DOHH2 (cell line): ENCODE measurements at regions not wholly inside any gene's neighbourhood (a gene's known extent, or its start where the extent isn't known, plus 50 kb on each side); places are given as distances from the start of the nearest gene placed in this dataset.

Experiments used
- H3F3A ChIP-seq: fragments of 200-600 bp; sonication (generic), shearing (Covaris generic); 2 replicates; pipeline ENCODE4 v1.6.0; 2016; ENCODE audit warnings: antibody characterized with exemption, mild to moderate bottlenecking; ENCODE audit not compliant: control insufficient read depth, insufficient read depth
- H3K27ac ChIP-seq: fragments of 200-600 bp; sonication (generic); 2 replicates; pipeline ENCODE4 v1.5.1; 2014; ENCODE audit warnings: low read depth, mild to moderate bottlenecking, low read length, moderate library complexity
- H3K27me3 ChIP-seq: fragments of 200-600 bp; sonication (generic); 2 replicates; pipeline ENCODE4 v1.6.1; 2014; ENCODE audit warnings: mild to moderate bottlenecking, low read length, mixed read lengths; ENCODE audit not compliant: control insufficient read depth
- H3K36me3 ChIP-seq: fragments of 200-600 bp; sonication (generic); 2 replicates; pipeline ENCODE4 v1.6.1; 2014; ENCODE audit warnings: mild to moderate bottlenecking, low read length, moderate library complexity, mixed read lengths; ENCODE audit not compliant: control insufficient read depth
- H3K4me1 ChIP-seq: fragments of 200-600 bp; sonication (generic); 2 replicates; pipeline ENCODE4 v1.6.1; 2014; ENCODE audit warnings: mild to moderate bottlenecking, low read length, mixed read lengths; ENCODE audit not compliant: control insufficient read depth
- H3K4me2 ChIP-seq: fragments of 200-600 bp; sonication (generic); 2 replicates; pipeline ENCODE4 v1.6.0; 2014; ENCODE audit warnings: mild to moderate bottlenecking, low read length, moderate library complexity
- H3K4me3 ChIP-seq: fragments of 200-600 bp; sonication (generic); 2 replicates; pipeline ENCODE4 v1.5.1; 2014; ENCODE audit warnings: mild to moderate bottlenecking, low read length, mixed read lengths
- H3K79me2 ChIP-seq: fragments of 200-600 bp; sonication (generic); 2 replicates; pipeline ENCODE4 v1.6.1; 2014; ENCODE audit warnings: mild to moderate bottlenecking, low read length, mixed read lengths; ENCODE audit not compliant: control insufficient read depth
- H3K9me2 ChIP-seq: fragments of 200-600 bp; sonication (generic); replicated peaks from 2 replicates; pipeline ENCODE4 v1.6.1; 2014; ENCODE audit warnings: mild to moderate bottlenecking, low read length, mixed read lengths; ENCODE audit not compliant: control insufficient read depth
- H3K9me3 ChIP-seq: fragments of 200-600 bp; sonication (generic); 2 replicates; pipeline ENCODE4 v1.6.1; 2014; ENCODE audit warnings: antibody characterized with exemption, low read length, mixed read lengths; ENCODE audit not compliant: control insufficient read depth, insufficient read depth
- H4K20me1 ChIP-seq: fragments of 200-600 bp; sonication (generic); 2 replicates; pipeline ENCODE4 v1.6.0; 2014; ENCODE audit warnings: low read depth, mild to moderate bottlenecking, antibody characterized with exemption, low read length, moderate library complexity; ENCODE audit not compliant: control insufficient read depth, insufficient read depth
- CTCF ChIP-seq: fragments of 200-600 bp; sonication (generic); IDR thresholded peaks from one replicate; pipeline ENCODE4 v1.5.1; 2014; ENCODE audit warnings: antibody characterized with exemption, mild to moderate bottlenecking, low read depth, low read length; ENCODE audit not compliant: poor library complexity, severe bottlenecking
- EZH2phosphoT487 ChIP-seq: fragments of 200-600 bp; sonication (generic); IDR thresholded peaks from 2 replicates; pipeline ENCODE4 v1.6.1; 2017; ENCODE audit warnings: borderline replicate concordance, mild to moderate bottlenecking, antibody characterized with exemption, low read length, moderate library complexity, mixed read lengths

- H3K9me3 ChIP-seq = no peaks in the 10 kb centered on the region
- H3K79me2 ChIP-seq = no peaks in the 10 kb centered on the region
- no peak overlapping the region for H3K27ac ChIP-seq
- H3K4me2 ChIP-seq = no peak overlapping the region
- TF ChIP-seq EZH2phosphoT487 (no peak), CTCF (no peak)
- no peaks in the 10 kb centered on the region for H3K9me2 ChIP-seq
- no peaks in the 10 kb centered on the region for H3F3A ChIP-seq
- no peaks in the 10 kb centered on the region for H4K20me1 ChIP-seq
- H3K36me3 ChIP-seq = no peaks in the 10 kb centered on the region
- H3K27me3 ChIP-seq = no peaks in the 10 kb centered on the region
- H3K4me3 ChIP-seq = no peak overlapping the region
- no peaks in the 10 kb centered on the region for H3K4me1 ChIP-seq
These were observed 127.6 kb upstream of the PMEPA1 start for GRCh38 chr20:57837208-57838035.

- Histone ChIP-seq H3K9me2 (no peaks in the 10 kb centered on the region), H3K79me2 (no peaks in the 10 kb centered on the region), H3K27ac (no peak overlapping the region), H3K36me3 (no peaks in the 10 kb centered on the region), H3K27me3 (no peaks in the 10 kb centered on the region), H3K4me3 (no peak overlapping the region), H3K4me2 (no peak overlapping the region), H3K9me3 (no peaks in the 10 kb centered on the region), H3K4me1 (no peaks in the 10 kb centered on the region), H4K20me1 (no peaks in the 10 kb centered on the region), H3F3A (no peaks in the 10 kb centered on the region)
- TF ChIP-seq EZH2phosphoT487 (no peak), CTCF (no peak)
These were observed 126.0 kb upstream of the PMEPA1 start for GRCh38 chr20:57835588-57836455.

GRCh38 chr20:57835074-57835452 is 125.2 kb upstream of the PMEPA1 start:
- H3F3A ChIP-seq = no peaks in the 10 kb centered on the region
- H3K4me2 ChIP-seq = no peak overlapping the region
- H3K4me1 ChIP-seq = no peaks in the 10 kb centered on the region
- TF ChIP-seq EZH2phosphoT487 (no peak), CTCF (no peak)
- no peaks in the 10 kb centered on the region for H3K79me2 ChIP-seq
- 0 out of 2 replicates have a peak, but pooled peaks cover 2% of the 10 kb centered on the region for H3K27me3 ChIP-seq
- H3K9me3 ChIP-seq = no peaks in the 10 kb centered on the region
- no peaks in the 10 kb centered on the region for H4K20me1 ChIP-seq
- H3K9me2 ChIP-seq = no peaks in the 10 kb centered on the region
- H3K27ac ChIP-seq = no peak overlapping the region
- no peaks in the 10 kb centered on the region for H3K36me3 ChIP-seq
- no peak overlapping the region for H3K4me3 ChIP-seq
